HG03565 (cell line): ENCODE measurements at regions not wholly inside any gene's neighbourhood (a gene's known extent, or its start where the extent isn't known, plus 50 kb on each side); places are given as distances from the start of the nearest gene placed in this dataset.
"Not testable (repeated sequence)": the region's sequence is repeated elsewhere in the genome, so short reads cannot be mapped to it uniquely, and the experiment has no call there.

ENCODE experiments used
- ATAC-seq: cut with Tn5 transposase; IDR thresholded peaks from one replicate; pipeline ENCODE4 v1.9.1; 2021; ENCODE audit warnings: mild to moderate bottlenecking, moderate library complexity; ENCODE audit not compliant: unreplicated experiment

DNA sequence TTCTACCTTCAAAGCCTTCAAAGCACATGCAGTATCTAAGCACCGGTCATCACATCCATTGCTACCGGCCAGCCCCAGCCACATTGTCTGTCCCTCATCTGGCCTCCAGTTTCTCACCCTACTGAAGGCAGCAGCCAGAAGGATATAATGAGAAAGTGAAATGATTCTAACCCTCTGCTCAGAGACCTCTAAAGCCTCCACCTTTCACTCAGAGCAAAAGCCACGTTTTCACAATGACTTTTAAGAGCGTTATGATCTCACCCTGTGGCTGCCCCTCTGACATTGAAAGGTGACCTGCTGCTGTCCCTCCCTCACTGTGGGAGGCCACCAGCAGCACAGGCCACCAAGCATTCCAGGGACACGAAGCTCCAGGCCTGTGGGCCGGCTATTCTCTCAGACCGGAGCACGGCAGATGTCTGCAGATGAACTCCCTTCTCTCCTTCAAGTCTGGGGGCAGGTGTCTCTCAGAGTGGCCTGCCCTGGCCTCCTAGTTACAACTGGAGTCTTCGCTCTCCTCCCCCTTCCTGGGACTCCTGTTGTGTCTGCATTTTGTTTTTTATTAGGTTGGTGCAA is 94.9 kb upstream of the EEPD1 start:
- peak; percentile 59 for ATAC-seq

DNA sequence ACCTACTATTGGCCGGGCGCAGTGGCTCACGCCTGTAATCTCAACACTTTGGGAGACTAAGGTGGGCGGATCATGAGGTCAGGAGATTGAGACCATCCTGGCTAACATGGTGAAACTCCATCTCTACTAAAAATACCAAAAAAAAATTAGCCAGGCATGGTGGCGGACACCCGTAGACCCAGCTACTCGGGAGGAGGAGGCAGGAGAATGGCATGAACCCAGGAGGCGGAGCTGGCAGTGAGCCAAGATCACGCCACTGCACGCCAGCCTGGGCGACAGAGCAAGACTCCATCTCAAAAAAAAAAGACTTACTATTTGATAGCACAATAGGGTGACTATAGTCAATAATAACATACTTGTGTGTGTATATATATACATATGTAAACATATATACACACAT is 92.7 kb upstream of the EEPD1 start:
- not testable (repeated sequence) for ATAC-seq

DNA sequence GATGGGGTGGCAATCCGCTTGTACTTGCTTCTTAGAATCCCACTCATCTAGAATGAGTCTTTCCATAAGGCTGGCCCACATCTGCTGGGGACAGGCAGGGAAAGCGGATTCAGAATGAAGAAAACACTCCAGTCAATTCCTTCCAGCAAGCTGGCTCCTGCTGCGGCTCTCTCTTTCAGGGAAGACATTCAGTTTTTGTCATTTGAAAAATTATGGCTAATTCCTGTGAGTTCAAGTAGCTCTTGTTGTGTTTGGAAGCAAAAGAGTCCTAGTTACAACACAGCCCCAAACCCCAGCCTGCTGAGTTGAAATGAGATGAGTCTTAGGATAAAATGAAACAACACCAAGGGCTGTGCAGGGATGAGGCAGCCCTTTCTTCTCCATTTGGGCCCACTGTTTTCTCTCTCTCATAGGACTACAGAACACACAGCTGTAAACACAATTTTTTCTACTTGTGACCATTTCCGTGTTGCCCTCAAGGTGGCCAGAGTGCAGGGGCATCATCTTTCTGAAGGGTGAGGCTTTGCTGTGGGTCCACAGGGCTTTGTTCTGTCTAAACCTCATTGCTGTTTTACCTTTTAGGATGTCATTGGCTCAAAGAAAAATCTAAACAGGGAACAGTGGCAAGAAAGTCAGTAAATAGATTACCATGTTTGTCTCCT is 90.8 kb upstream of the EEPD1 start:
- no peak for ATAC-seq

DNA sequence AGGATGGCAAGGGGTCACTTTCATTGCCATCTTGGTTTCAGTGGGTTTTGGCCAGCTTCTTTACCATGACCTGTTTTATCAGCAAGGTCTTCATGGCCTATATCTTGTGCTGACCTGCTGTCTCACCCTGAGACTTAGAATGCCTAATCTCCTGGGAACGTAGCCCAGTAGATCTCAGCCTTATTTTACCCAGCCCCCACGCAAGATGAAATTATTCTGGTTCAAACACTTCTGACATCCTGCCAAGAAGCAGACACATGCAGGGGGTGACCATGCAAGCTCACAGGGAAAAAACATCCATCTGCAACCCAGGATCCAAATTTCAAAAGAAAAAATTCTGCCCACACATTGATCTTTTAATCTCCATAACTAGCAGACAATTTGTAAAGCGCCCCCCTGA is 88.4 kb upstream of the EEPD1 start:
- ATAC-seq = no peak

DNA sequence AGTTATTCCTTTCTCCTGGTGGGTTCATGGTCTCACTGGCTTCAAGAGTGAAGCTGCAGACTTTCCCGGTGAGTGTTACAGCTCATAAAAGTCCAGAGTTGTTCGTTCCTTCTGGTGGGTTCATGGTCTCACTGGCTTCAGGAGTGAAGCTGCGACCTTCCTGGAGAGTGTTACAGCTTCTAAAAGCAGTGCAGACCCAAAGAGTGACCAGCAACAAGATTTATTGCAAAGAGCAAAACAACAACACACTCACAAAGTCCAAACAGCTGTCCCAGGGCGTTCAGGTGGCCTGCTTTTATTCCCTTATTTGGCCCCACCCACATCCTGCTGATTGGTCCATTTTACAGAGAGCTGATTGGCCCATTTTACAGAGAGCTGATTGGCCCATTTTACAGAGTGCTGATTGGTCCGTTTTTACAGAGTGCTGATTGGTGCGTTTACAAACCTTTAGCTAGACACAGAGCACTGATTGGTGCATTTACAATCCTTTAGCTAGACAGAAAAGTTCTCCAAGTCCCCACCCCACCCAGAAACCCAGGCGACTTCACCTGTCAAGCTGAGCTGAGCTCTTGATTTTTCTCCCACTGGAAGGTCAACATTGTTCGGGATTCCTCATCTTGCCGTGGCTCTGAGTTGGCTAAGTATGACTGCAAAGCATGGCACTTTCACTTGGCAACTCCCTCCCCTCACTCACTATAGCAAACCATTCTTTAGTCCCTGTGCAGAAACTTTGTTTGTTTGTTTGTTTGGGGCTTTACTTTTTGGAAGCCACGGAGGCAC is 87.3 kb upstream of the EEPD1 start:
- ATAC-seq = not testable (repeated sequence)

DNA sequence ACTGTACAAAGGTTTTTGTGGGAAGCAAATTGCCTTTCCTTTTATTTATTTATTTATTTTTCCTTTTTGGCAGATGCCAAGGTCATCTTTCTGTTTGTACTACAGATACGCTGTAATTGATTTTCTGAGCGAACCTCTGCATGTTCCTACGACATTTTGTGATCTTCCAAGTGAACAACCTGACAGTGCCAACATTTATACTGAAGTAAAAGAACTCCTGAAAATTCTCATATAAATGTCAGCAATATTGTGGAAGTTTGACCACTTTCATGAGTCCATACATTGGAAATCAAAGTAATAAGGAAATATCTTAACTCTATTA is 86.8 kb upstream of the EEPD1 start:
- no peak for ATAC-seq

DNA sequence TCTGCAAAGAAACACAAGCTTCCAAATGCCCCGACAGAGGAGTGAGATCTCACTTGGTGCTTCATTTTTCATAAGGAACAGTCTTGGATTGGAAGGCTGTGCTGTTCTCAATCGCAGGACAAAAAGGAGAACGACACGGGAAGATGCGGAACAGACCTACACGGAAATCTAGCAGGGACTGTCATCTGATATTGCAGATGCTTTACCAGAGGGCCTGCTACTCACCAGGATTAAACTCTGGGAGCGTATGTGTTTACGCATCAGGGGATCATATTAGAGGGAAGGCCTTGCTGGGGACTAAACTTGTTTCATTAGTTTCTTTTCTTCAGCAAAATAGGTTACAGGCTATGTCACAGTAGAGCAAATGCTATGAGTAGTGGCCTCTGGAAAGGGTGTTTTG is 82.8 kb upstream of the EEPD1 start:
- ATAC-seq = no peak

DNA sequence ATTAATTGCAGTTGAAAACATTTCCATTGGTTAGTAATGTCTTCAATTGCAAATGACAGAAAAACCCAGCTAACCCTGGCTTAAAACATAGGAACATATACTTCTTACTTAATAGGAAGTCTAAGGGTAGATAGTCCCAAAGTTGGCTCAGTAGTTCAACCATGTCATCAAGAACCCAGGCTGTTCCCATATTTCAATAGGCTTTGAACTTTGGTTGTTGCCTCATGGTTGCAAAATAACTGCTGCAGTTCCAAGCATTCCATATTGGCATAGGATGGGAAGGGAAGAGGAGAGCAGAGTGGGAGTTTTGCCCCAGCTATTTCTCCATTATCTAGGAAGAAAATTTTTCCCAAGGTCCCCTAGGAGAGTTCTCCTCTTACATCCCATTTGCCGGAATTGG is 81.4 kb upstream of the EEPD1 start:
- no peak for ATAC-seq

DNA sequence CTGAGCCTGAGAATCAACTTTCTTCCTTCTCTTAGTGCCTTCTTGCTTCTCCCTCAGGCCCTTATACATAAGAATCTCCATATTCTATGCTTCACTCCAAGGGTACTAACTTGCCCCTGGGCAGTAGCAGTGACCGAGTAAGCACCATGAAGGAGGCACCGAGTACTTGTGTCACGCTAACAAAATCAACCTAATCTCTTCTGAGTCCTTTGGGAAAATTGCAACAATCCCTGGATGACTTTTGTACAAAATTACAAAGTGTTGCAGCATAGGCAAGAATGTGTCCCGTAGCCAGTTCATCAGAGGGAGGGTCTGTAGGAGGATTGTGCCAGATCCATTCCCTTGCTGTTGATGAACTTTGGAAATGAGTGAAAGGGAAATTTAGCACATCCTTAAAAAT is 80.4 kb upstream of the EEPD1 start:
- no peak for ATAC-seq

DNA sequence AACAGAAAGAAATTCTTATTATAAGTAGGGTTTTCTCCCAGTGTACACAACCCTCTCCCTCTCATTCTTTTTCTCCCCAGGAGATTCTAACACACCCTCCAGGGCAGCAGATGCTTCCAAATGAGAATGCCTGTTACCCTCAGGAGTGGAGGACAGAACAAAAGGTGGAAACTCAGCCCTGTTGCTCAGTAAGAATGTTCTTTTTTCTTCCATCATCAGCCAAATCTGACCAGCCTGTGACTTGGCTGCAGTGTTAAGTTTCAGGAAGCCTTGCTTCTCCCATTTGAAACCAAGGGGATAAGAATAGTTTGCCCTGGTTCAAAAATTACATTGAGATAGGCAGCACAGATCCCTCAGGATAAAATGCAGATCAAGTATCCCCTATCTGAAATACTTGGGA is 77.5 kb upstream of the EEPD1 start:
- ATAC-seq = no peak

DNA sequence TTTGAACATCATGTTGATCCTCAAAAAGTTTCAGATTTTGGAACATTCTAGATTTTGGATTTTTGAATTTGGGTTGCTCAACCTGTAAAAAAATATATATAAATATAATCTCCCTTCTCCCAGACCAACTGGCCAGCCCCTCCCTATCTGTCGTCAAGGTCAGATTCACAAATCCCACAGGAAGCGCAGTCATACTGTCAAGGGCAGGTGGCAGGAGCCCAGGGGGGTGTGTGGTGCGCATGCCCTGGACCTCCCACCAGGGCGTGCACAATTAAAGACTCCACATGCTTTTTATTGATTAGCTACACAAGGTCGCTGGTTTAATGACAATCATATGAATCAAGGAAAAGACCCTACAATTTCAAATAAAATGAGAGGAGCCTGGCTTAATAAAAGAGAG is 77.0 kb upstream of the EEPD1 start:
- no peak for ATAC-seq

DNA sequence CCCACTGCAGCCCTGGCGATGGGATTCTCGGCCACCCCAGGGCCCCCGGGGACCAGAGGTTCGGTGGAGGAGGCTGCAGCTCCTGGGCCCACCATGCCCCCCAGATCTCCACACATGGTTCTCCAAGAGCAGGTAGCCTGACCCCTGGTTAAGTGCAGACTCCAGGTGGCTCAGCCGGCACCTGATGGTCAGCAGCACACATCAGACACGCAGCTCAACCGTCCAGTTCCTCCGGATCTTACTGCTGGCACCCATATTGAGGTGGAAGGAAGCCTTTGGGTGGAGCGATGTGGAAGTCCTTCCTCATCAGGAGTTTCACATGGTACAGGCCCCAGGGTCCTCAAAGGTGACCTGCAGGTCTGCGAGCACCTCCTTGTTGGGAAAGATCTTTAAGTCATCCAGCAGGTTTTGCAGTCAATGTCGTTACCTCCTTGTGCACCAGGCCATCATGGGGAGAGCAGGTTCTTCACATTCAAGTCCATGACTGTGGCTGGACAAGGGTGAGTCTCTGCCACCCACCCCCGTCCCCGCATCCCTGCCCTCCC is 74.2 kb upstream of the EEPD1 start:
- ATAC-seq = no peak

DNA sequence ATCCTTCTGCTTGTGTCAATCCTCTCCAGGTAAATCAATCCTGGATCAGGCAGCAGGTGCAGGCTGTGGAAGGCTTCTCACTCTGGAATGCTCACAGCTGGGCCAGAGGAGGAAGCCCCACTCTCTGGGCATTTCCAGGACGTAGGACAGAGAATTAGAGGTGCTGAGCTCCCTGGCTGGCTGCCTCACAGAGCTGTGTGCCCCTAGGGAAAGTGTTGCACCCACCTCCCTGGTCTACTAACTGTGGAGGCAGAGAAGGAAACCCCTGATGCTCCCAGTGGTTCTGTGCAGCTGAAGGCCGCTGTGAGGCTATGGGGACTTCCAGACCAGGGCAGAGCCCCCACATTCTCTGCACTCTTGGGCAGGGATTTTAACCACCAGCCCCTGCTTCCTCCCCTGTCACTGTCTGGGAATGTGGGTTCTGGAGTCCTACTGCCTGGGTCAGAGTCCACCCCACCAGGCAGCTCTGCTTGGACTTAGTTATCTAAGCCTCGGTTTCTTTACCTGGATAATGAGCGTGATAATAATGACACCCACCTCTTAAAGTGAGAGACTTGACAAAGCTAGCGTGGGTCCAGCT is 73.5 kb upstream of the EEPD1 start:
- no peak for ATAC-seq

DNA sequence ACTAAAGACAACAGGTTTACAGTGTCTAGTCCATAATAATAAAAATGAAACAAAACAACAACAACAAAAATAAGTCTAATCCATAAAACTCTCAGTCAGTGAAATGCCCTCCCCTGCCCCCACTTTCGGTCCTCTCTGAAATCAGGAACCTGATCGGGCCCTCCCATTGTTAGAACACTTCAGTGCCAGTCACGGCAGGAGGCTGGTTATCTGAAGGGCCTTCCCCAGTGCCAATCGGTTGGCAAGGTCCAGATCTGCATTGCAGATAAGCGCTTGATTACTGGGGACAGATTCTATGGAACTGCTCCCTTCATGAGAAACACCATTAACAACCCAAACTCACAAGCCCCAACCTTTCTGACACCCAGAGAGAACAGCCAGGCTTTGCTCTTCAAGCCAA is 72.2 kb upstream of the EEPD1 start:
- no peak for ATAC-seq

DNA sequence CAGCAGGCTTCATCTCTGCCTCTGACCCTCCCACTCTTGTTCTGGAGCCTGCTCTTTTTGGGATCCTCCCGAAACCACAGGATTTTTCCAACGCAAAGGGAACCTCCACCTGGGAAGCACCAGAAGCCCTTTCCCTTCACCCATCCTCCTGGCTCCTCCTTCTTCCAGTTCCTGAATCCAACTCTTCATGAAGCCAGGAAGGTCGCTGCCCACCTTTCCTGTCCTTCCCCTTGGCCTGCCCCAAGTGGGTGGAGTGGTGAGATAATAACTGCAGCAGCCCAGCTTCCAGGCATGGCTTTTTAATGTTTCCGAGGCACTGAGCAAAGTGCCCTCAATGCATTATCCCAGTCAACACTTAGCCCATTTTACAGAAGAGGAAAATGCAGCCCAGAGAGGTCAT is 70.8 kb upstream of the EEPD1 start:
- ATAC-seq = no peak

DNA sequence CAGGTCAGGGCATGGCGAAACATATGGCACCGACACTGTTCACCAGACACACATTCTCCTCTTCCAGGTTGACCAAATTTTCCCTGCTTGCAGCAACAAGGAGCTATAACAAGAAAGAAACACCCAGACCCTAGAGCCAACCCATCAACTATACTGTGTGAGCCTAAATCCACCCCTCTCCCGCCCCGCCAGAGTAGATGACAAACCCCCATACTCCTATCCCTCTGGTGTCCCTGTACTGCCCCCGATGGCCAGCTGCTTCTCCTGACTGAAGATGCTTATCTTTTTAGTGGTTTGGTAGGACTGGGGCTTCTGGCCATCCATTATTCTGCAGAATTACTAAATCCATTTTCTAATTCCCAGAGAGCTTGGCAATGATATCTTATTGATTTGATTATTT is 70.1 kb upstream of the EEPD1 start:
- no peak for ATAC-seq

DNA sequence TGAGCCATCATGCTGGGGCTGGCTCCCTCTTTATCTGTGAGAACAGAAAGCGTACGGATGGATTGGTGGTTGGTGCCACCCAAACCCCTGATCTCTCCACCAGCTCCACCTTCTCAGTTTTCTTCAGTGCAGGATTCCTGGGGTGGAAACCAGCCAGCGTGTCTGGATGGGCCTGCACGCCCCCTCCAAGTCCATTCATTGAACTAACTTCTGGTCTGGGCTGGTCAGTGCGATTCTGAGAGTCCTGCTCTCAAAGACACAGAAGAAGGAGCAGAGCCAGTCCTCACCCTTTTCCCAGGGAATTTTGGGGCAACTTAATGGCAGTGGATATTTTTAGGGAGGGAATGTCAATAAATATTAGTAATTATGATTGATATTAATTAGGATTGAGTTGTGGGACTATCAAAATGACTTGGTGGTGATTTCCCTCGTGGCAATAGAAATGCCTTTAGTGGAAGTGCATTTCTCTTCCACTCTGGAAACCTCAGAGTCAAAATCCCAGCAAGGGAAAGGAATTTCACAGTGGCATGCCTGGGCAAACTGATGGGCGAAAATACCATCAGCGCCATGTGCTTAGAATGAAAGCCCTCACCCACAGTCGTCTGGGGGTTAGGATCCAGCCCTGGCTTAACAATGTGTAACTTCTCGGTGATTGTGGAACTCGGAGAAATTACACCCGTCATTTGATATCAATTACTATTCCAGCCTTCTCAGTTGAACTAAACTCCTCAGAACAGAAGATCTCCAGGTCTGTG is 69.3 kb upstream of the EEPD1 start:
- ATAC-seq = no peak

DNA sequence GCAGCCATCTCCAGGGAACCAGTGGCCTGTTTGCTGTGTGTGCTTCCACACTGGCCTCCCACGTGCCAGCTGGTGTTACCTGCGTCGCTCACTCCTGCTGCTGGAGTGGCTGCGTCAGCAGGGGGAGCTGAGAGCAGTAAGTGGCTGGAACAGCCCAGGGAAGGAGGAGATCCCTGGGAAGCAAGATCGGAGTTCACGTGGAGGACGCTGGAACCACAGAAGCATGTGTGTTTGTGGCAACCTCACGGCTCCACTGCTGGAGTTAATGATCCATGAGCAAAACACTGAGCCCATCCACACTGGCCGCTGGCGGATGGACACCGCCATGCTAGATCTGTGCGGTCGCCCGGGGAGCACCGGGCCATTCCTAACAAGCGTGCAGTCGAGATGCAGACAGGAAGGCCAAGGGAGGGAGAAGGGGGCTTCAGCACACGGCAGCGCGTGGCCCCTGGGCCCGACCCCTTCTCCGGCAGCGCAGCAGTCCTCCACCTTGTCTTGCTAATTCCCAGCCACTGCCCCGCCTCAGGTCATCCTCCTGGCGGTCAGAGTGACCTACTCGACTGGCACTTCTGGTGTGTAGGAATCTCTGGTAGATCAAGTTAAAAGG is 68.5 kb upstream of the EEPD1 start:
- ATAC-seq = no peak

DNA sequence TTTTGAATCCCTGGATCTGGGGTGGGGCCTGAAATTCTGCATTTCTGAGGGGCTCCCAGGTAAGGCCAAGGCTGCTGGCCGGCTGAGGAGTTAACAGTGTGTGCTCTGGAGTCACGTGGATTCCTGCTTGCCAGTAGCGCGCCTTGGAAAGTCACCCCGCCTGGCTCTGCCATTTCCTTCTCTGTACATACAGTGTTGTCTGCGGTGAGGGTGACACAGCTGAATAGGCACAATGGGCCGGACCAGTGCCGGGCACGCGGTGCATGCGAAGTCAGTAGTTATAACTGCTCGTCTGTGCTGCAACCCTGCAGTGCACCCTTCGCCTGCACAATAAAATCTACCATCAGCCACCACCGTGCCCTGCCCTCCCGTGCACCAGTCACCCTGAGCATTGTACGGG is 68.0 kb upstream of the EEPD1 start:
- ATAC-seq = no peak

DNA sequence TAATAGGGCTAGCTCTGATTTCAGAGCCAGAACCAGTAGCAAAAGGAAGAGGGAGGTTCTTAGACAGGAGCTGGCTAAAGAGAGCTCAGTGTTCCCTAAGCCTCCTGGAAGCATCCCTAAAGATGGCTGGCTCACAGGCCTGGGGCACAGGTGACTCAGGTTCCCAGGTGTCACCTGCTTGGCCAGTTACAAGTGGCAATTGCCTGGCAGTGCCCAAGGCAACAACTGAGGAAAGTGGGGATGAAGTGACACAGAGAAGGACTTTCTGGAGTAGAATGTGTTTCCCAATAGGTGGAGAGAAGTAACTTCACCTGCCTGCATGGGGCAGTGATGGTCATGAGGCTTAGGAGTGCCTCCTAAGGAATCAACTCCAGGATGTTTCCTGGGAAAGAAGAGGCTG is 66.5 kb upstream of the EEPD1 start:
- ATAC-seq = no peak

DNA sequence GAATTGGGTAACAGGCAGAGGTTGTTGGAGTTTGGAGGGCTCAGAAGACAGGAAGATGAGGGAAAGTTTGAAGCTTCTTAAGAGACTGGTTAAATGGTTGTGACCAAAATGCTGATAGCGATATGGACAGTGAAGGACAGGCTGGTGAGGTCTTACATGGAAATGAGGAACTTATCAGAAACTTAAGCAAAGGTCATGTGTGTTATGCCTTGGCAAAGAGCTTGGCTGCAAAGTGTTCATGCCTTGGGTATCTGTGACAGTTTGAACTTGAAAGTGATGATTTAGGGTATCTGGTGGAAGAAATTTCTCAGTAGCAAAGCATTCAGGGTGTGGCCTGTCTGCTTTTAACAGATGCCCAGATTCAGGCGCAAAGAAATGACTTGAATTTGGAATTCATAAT is 64.5 kb upstream of the EEPD1 start:
- no peak for ATAC-seq
